Keratinocyte (primary cell): ENCODE measurements at regions not wholly inside any gene's neighbourhood (a gene's known extent, or its start where the extent isn't known, plus 50 kb on each side); places are given as distances from the start of the nearest gene placed in this dataset.

Experiments
- CTCF ChIP-seq, 3 experiments: IDR thresholded peaks in 1 of 3; conservative IDR thresholded peaks in 1 of 3; optimal IDR thresholded peaks in 1 of 3; 2 replicates in 2 of 3; 3 replicates in 1 of 3; pipeline versions ENCODE3 to v1.5.1; 2011; ENCODE audit warnings: low read length in 3 of 3, mild to moderate bottlenecking in 3 of 3, moderate library complexity in 2 of 3, control low read depth in 1 of 3, inconsistent platforms in 1 of 3; ENCODE audit not compliant: insufficient read depth in 2 of 3; ENCODE audit errors: extremely low read depth in 1 of 3
- EZH2 ChIP-seq: IDR thresholded peaks from one replicate; pipeline ENCODE4 v1.6.1; 2012; ENCODE audit warnings: inconsistent platforms, mild to moderate bottlenecking, low read length, moderate library complexity

GRCh38 chr2:144643537-144644336 is 123.8 kb upstream of the ZEB2 start:
- TF ChIP-seq CTCF (optimal IDR thresholded peaks at IDR 0.05 in 1 of 3, IDR thresholded peaks at IDR 0.05 in 1 of 3, conservative IDR thresholded peaks at IDR 0.05 in 1 of 3; ENCODE audit: extremely low read depth in 1 of 3, insufficient read depth in 2 of 3, low read length in 3 of 3) (no peak), EZH2 (no peak)
